HPDE6-E6E7 (cell line): ENCODE measurements at regions not wholly inside any gene's neighbourhood (a gene's known extent, or its start where the extent isn't known, plus 50 kb on each side); places are given as distances from the start of the nearest gene placed in this dataset.

Experiments used
- DNase-seq: peaks from one replicate; pipeline ENCODE4 v3.0.0; 2011; ENCODE audit warnings: missing footprints; ENCODE audit errors: extremely low spot score

DNA sequence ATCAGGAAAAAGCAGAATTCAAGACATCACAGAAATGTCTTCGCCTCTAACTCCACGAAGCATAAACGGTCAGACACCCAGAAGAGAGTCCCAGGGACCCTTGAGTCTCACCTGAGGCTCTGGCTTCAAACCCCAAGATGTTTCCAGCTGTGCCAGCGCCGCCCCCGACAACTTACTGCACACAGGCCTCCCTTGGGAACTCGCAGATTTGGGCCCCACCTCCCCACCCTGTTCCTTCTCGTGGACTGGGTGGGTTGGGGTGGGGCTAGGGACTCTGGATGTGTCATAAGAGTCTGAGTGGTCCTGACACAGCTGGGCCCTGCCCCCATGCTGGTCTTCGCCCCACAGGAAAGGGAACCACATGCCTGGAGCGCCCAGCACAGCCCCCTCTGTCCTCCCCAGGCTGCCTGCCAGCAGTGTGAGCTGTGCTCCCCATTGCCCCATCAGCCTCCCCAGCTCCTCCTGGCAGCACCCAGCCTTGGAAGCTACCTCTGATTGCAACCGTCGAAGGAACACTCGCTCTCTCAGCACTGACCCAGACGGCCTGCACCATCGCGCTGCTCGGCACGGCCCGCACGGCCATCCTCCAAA, 147.5 kb downstream of the CRYBB2 start:
- no peak for DNase-seq

GRCh38 chr22:25367756-25368155, 148.3 kb downstream of the CRYBB2 start:
- DNase-seq = no peak

DNA sequence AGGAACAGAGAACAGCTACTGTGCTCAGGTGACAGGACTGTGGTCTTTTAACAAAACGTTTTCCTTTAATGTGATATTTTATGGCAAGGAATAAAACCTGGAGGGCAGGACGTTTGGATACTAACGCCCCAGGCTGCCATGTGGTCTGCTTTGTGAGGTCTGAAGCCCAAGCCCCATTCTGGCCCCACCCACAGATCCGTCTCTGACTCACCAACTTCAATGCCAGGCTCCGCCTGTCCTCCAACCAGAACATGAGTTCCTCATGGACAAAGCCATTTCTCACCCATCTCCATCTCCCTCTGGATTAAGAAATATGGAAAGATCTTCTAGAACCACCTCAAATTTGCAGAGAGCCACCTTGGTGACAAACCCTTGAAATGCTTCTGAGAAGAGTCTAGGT, 148.8 kb downstream of the CRYBB2 start:
- peak; percentile 26 for DNase-seq

- no peak for DNase-seq
Observed at GRCh38 chr22:25369041-25369440, 149.6 kb downstream of the CRYBB2 start.

- DNase-seq = no peak
Observed at GRCh38 chr22:25370322-25370721, 150.9 kb downstream of the CRYBB2 start.

DNA sequence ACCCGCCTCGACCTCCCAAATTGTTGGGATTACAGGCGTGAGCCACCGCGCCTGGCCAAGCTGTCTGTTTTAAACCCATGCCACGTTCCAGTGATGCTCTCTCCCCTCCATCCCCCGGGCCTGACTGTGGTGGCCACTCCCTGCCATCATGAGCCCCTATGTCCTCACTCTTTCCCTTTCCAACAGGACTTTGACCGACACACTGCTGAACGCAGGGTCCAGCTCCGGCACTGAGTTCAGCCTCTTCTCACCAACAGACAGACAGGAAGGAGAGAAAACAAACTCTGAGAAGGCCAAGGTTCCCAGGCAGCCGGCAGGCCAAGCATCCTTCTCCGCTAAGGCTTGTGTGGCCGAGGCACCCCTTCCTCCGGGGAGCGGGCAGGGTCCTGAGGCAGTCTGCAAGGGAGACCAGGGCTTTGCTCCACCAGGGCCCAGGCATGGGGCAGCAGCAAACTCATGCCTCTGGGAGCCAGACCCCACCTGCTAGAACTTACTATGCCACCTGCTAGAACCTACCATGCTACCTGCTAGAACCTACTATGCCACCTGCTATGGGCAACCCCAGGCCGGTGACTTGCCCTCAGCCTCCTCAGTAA, 152.7 kb downstream of the CRYBB2 start:
- no peak for DNase-seq

- DNase-seq = no peak
Observed at GRCh38 chr22:25373961-25374360, 154.5 kb downstream of the CRYBB2 start.

DNA sequence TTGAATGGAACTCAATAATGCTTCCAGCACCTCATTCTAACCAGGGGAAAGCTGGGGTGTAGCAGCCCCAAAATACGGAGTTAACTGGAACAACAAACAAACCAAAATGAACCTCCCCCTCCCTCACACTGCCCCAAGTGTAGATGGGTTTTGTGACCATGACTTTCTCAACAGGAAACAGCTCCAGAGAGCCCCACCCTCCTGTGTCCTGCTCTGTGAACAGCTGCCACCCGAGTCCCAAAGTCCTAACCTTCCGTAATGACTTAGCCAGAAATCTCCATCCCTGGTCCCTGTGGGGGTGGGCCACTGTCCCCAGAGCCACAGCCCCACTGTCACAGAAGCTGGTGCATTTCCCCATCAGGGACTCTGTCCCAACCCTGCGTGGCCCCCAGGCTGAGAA, 155.4 kb downstream of the CRYBB2 start:
- no peak for DNase-seq

DNA sequence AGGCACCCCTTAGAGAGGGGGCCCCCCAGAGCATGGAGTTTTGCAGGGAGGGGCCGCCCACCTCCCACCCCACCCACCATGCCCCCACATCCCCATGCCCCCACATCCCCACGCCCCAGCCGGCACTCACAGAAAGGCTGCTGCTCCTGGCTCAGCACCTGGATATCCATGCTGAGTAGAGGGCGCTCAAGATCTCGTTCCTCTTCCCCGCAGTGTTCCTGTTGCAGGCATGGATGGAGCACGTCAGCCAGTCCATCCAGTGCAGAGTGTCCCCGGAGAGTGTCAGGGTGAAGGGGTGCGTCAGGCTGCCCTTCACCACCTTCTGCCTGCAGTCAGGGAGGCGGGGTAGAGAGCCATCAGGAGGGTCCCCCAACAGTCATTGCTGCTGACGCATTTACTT, 156.2 kb downstream of the CRYBB2 start:
- no peak for DNase-seq

DNA sequence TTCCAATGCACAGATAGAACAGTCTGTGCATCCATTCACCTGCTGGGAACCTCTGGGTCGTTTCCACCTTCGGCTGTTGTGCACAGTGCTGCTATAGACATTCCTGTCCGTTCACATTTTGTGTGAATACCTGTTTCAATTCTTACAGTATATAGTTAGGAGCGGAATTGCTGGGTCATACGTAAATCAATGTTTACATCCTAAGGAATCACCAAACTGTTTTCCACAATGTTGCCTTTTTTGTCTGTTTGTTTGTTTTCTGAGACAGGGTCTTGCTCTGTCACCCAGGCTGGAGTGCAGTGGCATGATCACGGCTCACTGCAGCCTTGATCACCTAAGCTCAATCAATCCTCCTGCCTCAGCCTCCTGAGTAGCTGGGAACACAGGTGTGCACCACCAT, 158.3 kb downstream of the CRYBB2 start:
- no peak for DNase-seq

- DNase-seq = no peak
Observed at GRCh38 chr22:25380122-25380747, 160.8 kb downstream of the CRYBB2 start.

DNA sequence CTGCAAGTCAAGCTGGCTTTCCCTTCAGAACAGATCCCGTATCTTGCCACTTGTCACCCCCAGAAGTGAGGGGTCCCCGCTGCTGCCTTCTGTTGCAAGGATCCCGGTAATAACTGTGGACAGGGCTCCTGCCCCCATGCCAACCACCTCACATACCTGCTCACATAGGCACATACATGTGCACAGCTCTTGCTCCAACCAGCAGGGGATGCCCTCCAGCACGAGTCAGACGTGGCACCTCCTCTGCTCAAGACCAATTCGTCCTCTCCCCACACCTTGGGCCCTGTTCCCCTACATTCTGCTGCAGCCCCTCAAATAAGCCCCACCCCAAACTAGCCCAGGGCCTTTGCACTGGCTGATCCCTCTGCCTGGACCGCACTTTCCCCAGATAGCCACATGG, 163.3 kb downstream of the CRYBB2 start:
- no peak for DNase-seq

- no peak for DNase-seq
Observed at GRCh38 chr22:25383278-25383820, 163.9 kb downstream of the CRYBB2 start.

DNA sequence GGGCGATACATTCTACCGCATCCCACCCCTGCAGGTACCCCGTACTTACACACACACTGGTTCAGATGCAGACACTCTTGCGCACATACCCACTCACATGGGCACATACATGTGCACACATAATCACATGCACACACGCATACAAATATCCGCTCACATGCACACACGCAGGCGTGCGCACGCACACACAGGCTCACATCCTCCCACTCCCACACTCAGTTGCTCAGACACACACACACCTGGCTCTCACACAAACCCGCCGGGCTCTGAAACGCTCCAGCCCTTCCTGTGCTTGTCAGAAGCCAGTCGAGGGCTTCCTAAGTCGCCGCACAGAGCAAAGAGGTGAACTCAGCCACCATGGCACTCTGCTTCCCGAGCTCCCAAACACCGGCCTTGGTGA, 164.5 kb downstream of the CRYBB2 start:
- DNase-seq = no peak

DNA sequence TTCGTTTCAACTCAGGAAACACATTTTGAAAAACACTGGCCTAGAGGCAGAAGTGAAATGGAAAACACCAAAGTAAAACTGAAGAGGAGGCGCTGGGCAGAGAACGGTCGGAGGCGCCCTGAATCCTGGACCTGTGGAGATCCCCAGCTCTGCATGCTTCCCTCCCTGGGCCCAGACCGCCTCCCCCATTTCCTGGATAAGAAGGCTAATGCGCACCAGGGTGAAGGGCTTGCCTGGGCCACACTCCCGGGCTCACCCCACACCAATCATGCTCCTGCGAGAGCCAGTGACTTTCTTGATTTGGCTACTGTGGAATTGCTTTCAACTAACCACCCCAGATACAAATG, 167.1 kb downstream of the CRYBB2 start:
- DNase-seq = no peak

GRCh38 chr22:25388415-25388814, 169.0 kb downstream of the CRYBB2 start:
- no peak for DNase-seq

GRCh38 chr22:25388866-25389540, 169.6 kb downstream of the CRYBB2 start:
- no peak for DNase-seq

GRCh38 chr22:25389541-25389919, 170.1 kb downstream of the CRYBB2 start:
- no peak for DNase-seq

- DNase-seq = no peak
Observed at GRCh38 chr22:25390297-25391240, 171.1 kb downstream of the CRYBB2 start.

GRCh38 chr22:25392584-25392983, 171.9 kb upstream of the GRK3 start:
- DNase-seq = no peak

DNA sequence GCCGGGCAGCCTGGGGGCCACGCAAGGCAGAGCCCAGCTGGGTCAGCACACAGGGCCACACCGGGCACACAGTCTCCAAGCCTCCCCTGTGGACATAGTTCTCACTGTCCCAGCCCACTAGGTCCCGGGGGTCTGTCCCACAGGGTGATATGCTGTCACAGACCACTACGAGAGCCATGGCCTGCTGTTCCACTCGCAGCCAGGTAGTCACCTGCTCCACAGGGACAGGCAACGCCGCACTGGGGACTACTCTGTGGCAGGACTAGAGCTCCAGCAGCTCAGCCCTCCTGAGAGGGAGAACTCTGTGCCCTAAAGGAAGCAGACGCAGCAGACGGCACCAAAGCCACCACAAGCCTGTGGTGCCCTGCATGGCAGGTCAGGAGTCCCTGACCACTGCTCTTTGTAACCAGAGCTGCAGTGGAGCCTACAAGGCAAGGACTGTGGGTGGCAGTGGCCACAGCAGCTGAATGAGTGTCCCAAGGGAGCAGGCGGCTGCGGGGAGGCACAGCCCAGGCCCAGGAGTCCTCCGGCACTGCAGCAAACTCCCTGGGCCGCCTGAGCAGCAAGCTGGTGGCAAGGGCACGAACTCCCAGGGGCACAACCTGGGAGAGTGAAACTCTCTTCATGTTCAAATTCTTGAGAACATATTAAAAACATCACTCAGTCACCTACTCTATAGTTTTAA, 171.2 kb upstream of the GRK3 start:
- DNase-seq = no peak
